Adrenal gland (tissue), 5 donors: ENCODE measurements at regions not wholly inside any gene's neighbourhood (a gene's known extent, or its start where the extent isn't known, plus 50 kb on each side); places are given as distances from the start of the nearest gene placed in this dataset.

ENCODE experiments used
- POLR2A ChIP-seq, 2 donors: fragments of 450-650 bp; IDR thresholded peaks; one replicate each; pipeline ENCODE4 v1.6.1; 2017; ENCODE audit warnings: antibody characterized with exemption in 2 of 2, mild to moderate bottlenecking in 2 of 2, moderate library complexity in 1 of 2
- TF ChIP-seq, protein P1 (sequence below), 6 experiments: fragments of 450-650 bp in 4 of 6; fragments of 200-600 bp in 2 of 6; sonication (generic) in 1 of 6; IDR thresholded peaks; 1 replicate in 5 of 6; 2 replicates in 1 of 6; pipeline versions ENCODE4 v1.5.1 to v1.8.0; 2016 to 2021; ENCODE audit warnings: antibody characterized with exemption in 6 of 6, mild to moderate bottlenecking in 2 of 6, moderate library complexity in 1 of 6
- donor health status: DM: no; HTN: no; CAD: no.

DNA sequence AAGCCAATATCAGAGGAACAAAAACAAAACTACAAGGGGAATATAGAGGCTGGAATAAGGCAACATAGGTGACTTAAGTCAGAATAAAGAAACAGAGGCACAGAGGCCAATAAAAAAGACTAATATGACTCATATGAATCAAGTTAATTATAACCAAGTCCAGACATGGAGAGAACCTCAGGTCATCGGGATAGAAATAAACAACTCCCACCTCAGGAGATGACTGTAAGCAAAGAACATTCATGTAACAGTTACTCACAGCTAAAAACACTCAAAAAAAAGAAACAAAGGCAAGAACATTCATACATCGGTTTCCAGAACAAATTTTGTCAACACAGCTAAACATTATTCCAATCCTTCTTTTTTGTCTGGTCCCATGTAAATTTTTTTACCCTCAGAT, 60.3 kb upstream of the RXFP1 start:
- TF ChIP-seq, protein P1, sequence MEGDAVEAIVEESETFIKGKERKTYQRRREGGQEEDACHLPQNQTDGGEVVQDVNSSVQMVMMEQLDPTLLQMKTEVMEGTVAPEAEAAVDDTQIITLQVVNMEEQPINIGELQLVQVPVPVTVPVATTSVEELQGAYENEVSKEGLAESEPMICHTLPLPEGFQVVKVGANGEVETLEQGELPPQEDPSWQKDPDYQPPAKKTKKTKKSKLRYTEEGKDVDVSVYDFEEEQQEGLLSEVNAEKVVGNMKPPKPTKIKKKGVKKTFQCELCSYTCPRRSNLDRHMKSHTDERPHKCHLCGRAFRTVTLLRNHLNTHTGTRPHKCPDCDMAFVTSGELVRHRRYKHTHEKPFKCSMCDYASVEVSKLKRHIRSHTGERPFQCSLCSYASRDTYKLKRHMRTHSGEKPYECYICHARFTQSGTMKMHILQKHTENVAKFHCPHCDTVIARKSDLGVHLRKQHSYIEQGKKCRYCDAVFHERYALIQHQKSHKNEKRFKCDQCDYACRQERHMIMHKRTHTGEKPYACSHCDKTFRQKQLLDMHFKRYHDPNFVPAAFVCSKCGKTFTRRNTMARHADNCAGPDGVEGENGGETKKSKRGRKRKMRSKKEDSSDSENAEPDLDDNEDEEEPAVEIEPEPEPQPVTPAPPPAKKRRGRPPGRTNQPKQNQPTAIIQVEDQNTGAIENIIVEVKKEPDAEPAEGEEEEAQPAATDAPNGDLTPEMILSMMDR (IDR thresholded peaks at IDR 0.05), result no peak
- no peak for TF ChIP-seq POLR2A (IDR thresholded peaks at IDR 0.05)
